T-cell (primary cell): ENCODE measurements at regions not wholly inside any gene's neighbourhood (a gene's known extent, or its start where the extent isn't known, plus 50 kb on each side); places are given as distances from the start of the nearest gene placed in this dataset.

Experiments used
- ATAC-seq, 4 experiments: fragments of 200-7000 bp in 3 of 4; fragments of 150-1000 bp in 1 of 4; cut with Tn5 transposase; replicated peaks in 1 of 4; 1 replicate in 3 of 4; 2 replicates in 1 of 4; pipeline ENCODE4 v1.10.0; 2021; ENCODE audit warnings: moderate library complexity in 3 of 4, mild to moderate bottlenecking in 2 of 4, moderate number of reproducible peaks in 1 of 4
- CTCF ChIA-PET, 2 donors: fragments of 300-600 bp; sonication (Branson Sonifier 250); formaldehyde crosslinking; loops; one replicate each; lab custom pipeline; 2022; ENCODE audit warnings: antibody characterized with exemption in 2 of 2; lab: Charles Lee
- POLR2A ChIA-PET, 2 donors: fragments of 300-600 bp; sonication (Branson Sonifier 250); formaldehyde crosslinking; loops; one replicate each; lab custom pipeline; 2022; ENCODE audit warnings: antibody characterized with exemption in 2 of 2; lab: Charles Lee
- DNase-seq, 35 experiments: peaks; one replicate each; pipeline versions ENCODE4 v3.0.0 to v3.0.0-alpha.2; 2013 to 2023
- H3K27ac ChIP-seq: one replicate; pipeline ENCODE4 v1.5.1; 2013; ENCODE audit warnings: low read length
- H3K27me3 ChIP-seq, 2 experiments: replicated peaks in 1 of 2; 1 replicate in 1 of 2; 2 replicates in 1 of 2; pipeline versions ENCODE4 v1.6.1 to v1.7.0; 2013; ENCODE audit warnings: low read length in 1 of 2, mixed read lengths in 1 of 2; ENCODE audit not compliant: control insufficient read depth in 2 of 2, insufficient read depth in 2 of 2; ENCODE audit errors: extremely low read depth in 1 of 2
- H3K36me3 ChIP-seq, 2 donors: 1 replicate in 1 of 2; 2 replicates in 1 of 2; pipeline versions ENCODE4 v1.6.1 to v1.7.0; 2013; ENCODE audit warnings: low read length in 1 of 2; ENCODE audit not compliant: control insufficient read depth in 2 of 2, insufficient read depth in 1 of 2; ENCODE audit errors: extremely low read depth in 1 of 2
- H3K4me1 ChIP-seq, 2 experiments: 1 replicate in 1 of 2; 2 replicates in 1 of 2; pipeline versions ENCODE4 v1.6.1 to v1.7.0; 2013; ENCODE audit warnings: low read length in 2 of 2, mixed read lengths in 1 of 2; ENCODE audit not compliant: insufficient read depth in 2 of 2, control insufficient read depth in 1 of 2; ENCODE audit errors: extremely low read depth in 1 of 2
- H3K4me3 ChIP-seq, 2 donors: 1 replicate in 1 of 2; 2 replicates in 1 of 2; pipeline versions ENCODE4 v1.5.1 to v1.7.0; 2013; ENCODE audit warnings: mild to moderate bottlenecking in 2 of 2, low read length in 1 of 2, moderate library complexity in 1 of 2; ENCODE audit not compliant: control insufficient read depth in 1 of 2; ENCODE audit errors: extremely low read depth in 1 of 2
- H3K9me3 ChIP-seq: 2 replicates; pipeline ENCODE4 v1.7.0; 2013
- H3K27ac Mint-ChIP-seq, 2 donors: one replicate each; pipeline ENCODE4 v1.8.0; 2020 to 2021; ENCODE audit warnings: mild to moderate bottlenecking in 2 of 2, mixed read lengths in 2 of 2
- H3K27me3 Mint-ChIP-seq, 2 donors: one replicate each; pipeline ENCODE4 v1.8.0; 2021 to 2022; ENCODE audit warnings: mixed read lengths in 2 of 2
- H3K36me3 Mint-ChIP-seq: one replicate; pipeline ENCODE4 v1.8.0; 2021; ENCODE audit warnings: mixed read lengths
- H3K4me1 Mint-ChIP-seq, 3 donors: one replicate each; pipeline ENCODE4 v1.8.0; 2020 to 2022; ENCODE audit warnings: mixed read lengths in 3 of 3, mild to moderate bottlenecking in 1 of 3
- H3K4me3 Mint-ChIP-seq, 3 donors: one replicate each; pipeline ENCODE4 v1.8.0; 2020 to 2022; ENCODE audit warnings: mild to moderate bottlenecking in 3 of 3, mixed read lengths in 3 of 3, moderate library complexity in 3 of 3
- H3K9me3 Mint-ChIP-seq, 3 donors: one replicate each; pipeline ENCODE4 v1.8.0; 2020 to 2022; ENCODE audit warnings: mixed read lengths in 3 of 3
- WGBS: methylation state at CpG from one replicate; pipeline ENCODE4 v1.1.5; 2013; ENCODE audit warnings: missing lambda C conversion rate; ENCODE audit not compliant: insufficient coverage; 5-methylcytosine and 5-hydroxymethylcytosine counted together

GRCh38 chr1:63124666-63125191 is 197.6 kb upstream of the FOXD3 start:
- DNase-seq (no peak), ATAC-seq (no peak)
- Mint-ChIP-seq H3K4me1 (no peaks in the 10 kb centered on the region), H3K27ac (no peak overlapping the region), H3K36me3 (no peaks in the 10 kb centered on the region), H3K9me3 (no peaks in the 10 kb centered on the region), H3K27me3 (peaks cover 5 to 11% of the 10 kb centered on the region in 2 donors), H3K4me3 (no peak overlapping the region)
- WGBS: no CpG with 5 or more reads among the region's 3 CpGs
- no peaks in the 10 kb centered on the region for H3K9me3 ChIP-seq
- no peak overlapping the region for H3K4me3 ChIP-seq
- no peaks in the 10 kb centered on the region for H3K27me3 ChIP-seq
- POLR2A ChIA-PET: no interaction called here
- no peaks in the 10 kb centered on the region for H3K4me1 ChIP-seq
- H3K36me3 ChIP-seq: no peaks in the 10 kb centered on the region
- CTCF ChIA-PET: no interaction called here
- H3K27ac ChIP-seq: no peak overlapping the region

- H3K9me3 Mint-ChIP-seq: no peaks in the 10 kb centered on the region
- no peak overlapping the region for H3K4me3 ChIP-seq
- H3K4me3 Mint-ChIP-seq: no peak overlapping the region
- POLR2A ChIA-PET: no interaction called here
- H3K36me3 Mint-ChIP-seq: no peaks in the 10 kb centered on the region
- no peaks in the 10 kb centered on the region for H3K9me3 ChIP-seq
- no peaks in the 10 kb centered on the region for H3K4me1 ChIP-seq
- no peak overlapping the region for H3K27ac ChIP-seq
- ATAC-seq (no peak), DNase-seq (no peak)
- CTCF ChIA-PET: no interaction called here
- no peaks in the 10 kb centered on the region for H3K27me3 ChIP-seq
- WGBS: 57% methylated on average over 1 of the region's 3 CpGs
- no peaks in the 10 kb centered on the region for H3K4me1 Mint-ChIP-seq
- peaks cover 5 to 11% of the 10 kb centered on the region in 2 donors for H3K27me3 Mint-ChIP-seq
- H3K36me3 ChIP-seq: no peaks in the 10 kb centered on the region
- no peak overlapping the region for H3K27ac Mint-ChIP-seq
Measured at GRCh38 chr1:63126104-63126503, 196.3 kb upstream of the FOXD3 start.

- no peaks in the 10 kb centered on the region for H3K27me3 ChIP-seq
- POLR2A ChIA-PET: no interaction called here
- DNase-seq (no peak), ATAC-seq (no peak)
- Mint-ChIP-seq H3K4me3 (no peak overlapping the region), H3K36me3 (no peaks in the 10 kb centered on the region), H3K9me3 (no peaks in the 10 kb centered on the region), H3K27me3 (peaks cover 7 to 15% of the 10 kb centered on the region in 2 donors), H3K4me1 (no peaks in the 10 kb centered on the region), H3K27ac (no peak overlapping the region)
- H3K9me3 ChIP-seq: no peaks in the 10 kb centered on the region
- no peaks in the 10 kb centered on the region for H3K4me1 ChIP-seq
- no peak overlapping the region for H3K4me3 ChIP-seq
- CTCF ChIA-PET: interaction anchor here in 1 of 2 donors (0.6 kb wide), 1 partner anchor 23 kb away, joined by 3 read pairs; no protein-coding TSS in a partner anchor
- H3K36me3 ChIP-seq: no peaks in the 10 kb centered on the region
- WGBS: 80% methylated on average over 2 of the region's 5 CpGs
- no peak overlapping the region for H3K27ac ChIP-seq
Measured at GRCh38 chr1:63127376-63127775, 195.0 kb upstream of the FOXD3 start.

GRCh38 chr1:63128556-63128955 is 193.8 kb upstream of the FOXD3 start:
- Histone ChIP-seq H3K4me3 (no peak overlapping the region), H3K9me3 (no peaks in the 10 kb centered on the region), H3K27me3 (no peaks in the 10 kb centered on the region), H3K36me3 (no peaks in the 10 kb centered on the region), H3K4me1 (no peaks in the 10 kb centered on the region), H3K27ac (no peak overlapping the region)
- peaks cover 9 to 11% of the 10 kb centered on the region in 2 donors for H3K27me3 Mint-ChIP-seq
- H3K36me3 Mint-ChIP-seq: no peaks in the 10 kb centered on the region
- ATAC-seq: no peak
- CTCF ChIA-PET: no interaction called here
- no peaks in the 10 kb centered on the region for H3K4me1 Mint-ChIP-seq
- H3K27ac Mint-ChIP-seq: no peak overlapping the region
- DNase-seq: no peak
- H3K9me3 Mint-ChIP-seq: no peaks in the 10 kb centered on the region
- no peak overlapping the region for H3K4me3 Mint-ChIP-seq
- WGBS: 91% methylated on average over 3 of the region's 4 CpGs
- POLR2A ChIA-PET: no interaction called here

- no peaks in the 10 kb centered on the region for H3K4me1 Mint-ChIP-seq
- ChIA-PET CTCF (no interaction called here), POLR2A (no interaction called here)
- H3K27me3 ChIP-seq: no peaks in the 10 kb centered on the region
- no peaks in the 10 kb centered on the region for H3K9me3 Mint-ChIP-seq
- H3K4me3 Mint-ChIP-seq: no peak overlapping the region
- H3K4me1 ChIP-seq: no peaks in the 10 kb centered on the region
- H3K27ac Mint-ChIP-seq: no peak overlapping the region
- no peaks in the 10 kb centered on the region for H3K36me3 Mint-ChIP-seq
- ATAC-seq: no peak
- no CpG with 5 or more reads among the region's 1 CpG for WGBS
- H3K36me3 ChIP-seq: no peaks in the 10 kb centered on the region
- H3K4me3 ChIP-seq: no peak overlapping the region
- no peaks in the 10 kb centered on the region for H3K9me3 ChIP-seq
- no peak overlapping the region for H3K27ac ChIP-seq
- peaks cover 9 to 10% of the 10 kb centered on the region in 2 donors for H3K27me3 Mint-ChIP-seq
- no peak for DNase-seq
Measured at GRCh38 chr1:63129184-63129583, 193.2 kb upstream of the FOXD3 start.

- CTCF ChIA-PET: no interaction called here
- Histone ChIP-seq H3K27ac (no peak overlapping the region), H3K4me1 (no peaks in the 10 kb centered on the region), H3K4me3 (no peak overlapping the region), H3K36me3 (no peaks in the 10 kb centered on the region), H3K27me3 (no peaks in the 10 kb centered on the region), H3K9me3 (no peaks in the 10 kb centered on the region)
- no peaks in the 10 kb centered on the region for H3K36me3 Mint-ChIP-seq
- DNase-seq: no peak
- POLR2A ChIA-PET: no interaction called here
- WGBS: no CpG with 5 or more reads among the region's 2 CpGs
- no peak overlapping the region for H3K27ac Mint-ChIP-seq
- H3K4me3 Mint-ChIP-seq: no peak overlapping the region
- H3K27me3 Mint-ChIP-seq: peaks cover 9 to 10% of the 10 kb centered on the region in 2 donors
- H3K4me1 Mint-ChIP-seq: no peaks in the 10 kb centered on the region
- no peak for ATAC-seq
- no peaks in the 10 kb centered on the region for H3K9me3 Mint-ChIP-seq
Measured at GRCh38 chr1:63129855-63130254, 192.5 kb upstream of the FOXD3 start.
